Keratinocyte (primary cell): ENCODE measurements at regions not wholly inside any gene's neighbourhood (a gene's known extent, or its start where the extent isn't known, plus 50 kb on each side); places are given as distances from the start of the nearest gene placed in this dataset.

Experiments used
- CTCF ChIP-seq, 3 experiments: IDR thresholded peaks in 1 of 3; conservative IDR thresholded peaks in 1 of 3; optimal IDR thresholded peaks in 1 of 3; 2 replicates in 2 of 3; 3 replicates in 1 of 3; pipeline versions ENCODE3 to v1.5.1; 2011; ENCODE audit warnings: low read length in 3 of 3, mild to moderate bottlenecking in 3 of 3, moderate library complexity in 2 of 3, control low read depth in 1 of 3, inconsistent platforms in 1 of 3; ENCODE audit not compliant: insufficient read depth in 2 of 3; ENCODE audit errors: extremely low read depth in 1 of 3
- EZH2 ChIP-seq: IDR thresholded peaks from one replicate; pipeline ENCODE4 v1.6.1; 2012; ENCODE audit warnings: inconsistent platforms, mild to moderate bottlenecking, low read length, moderate library complexity

GRCh38 chr7:84941936-84942335 is 244.9 kb downstream of the SEMA3D start:
- TF ChIP-seq CTCF (optimal IDR thresholded peaks at IDR 0.05 in 1 of 3, IDR thresholded peaks at IDR 0.05 in 1 of 3, conservative IDR thresholded peaks at IDR 0.05 in 1 of 3; ENCODE audit: extremely low read depth in 1 of 3, insufficient read depth in 2 of 3, low read length in 3 of 3) (no peak), EZH2 (no peak)
